Astrocyte (in vitro differentiated cells and primary cell): ENCODE measurements at regions not wholly inside any gene's neighbourhood (a gene's known extent, or its start where the extent isn't known, plus 50 kb on each side); places are given as distances from the start of the nearest gene placed in this dataset.
"Not testable (repeated sequence)": the region's sequence is repeated elsewhere in the genome, so short reads cannot be mapped to it uniquely, and the experiment has no call there.

ENCODE experiments used
- DNase-seq: peaks from one replicate; pipeline ENCODE4 v3.0.0-alpha.2; 2010; ENCODE audit warnings: low read depth
- FAIRE-seq: peaks from 2 replicates; lab custom pipeline; 2011; peaks lifted over from hg19 to GRCh38; lab: Jason Lieb, UNC
- H2AFZ ChIP-seq: 2 replicates; pipeline ENCODE4 v1.6.0; 2012; ENCODE audit warnings: low read depth, low read length, inconsistent platforms
- H3K27ac ChIP-seq: 2 replicates; pipeline ENCODE4 v1.5.1; 2011; ENCODE audit warnings: low read depth, low read length, inconsistent platforms
- H3K27me3 ChIP-seq: 2 replicates; pipeline ENCODE4 v1.6.0; 2011; ENCODE audit warnings: low read length, inconsistent platforms; ENCODE audit not compliant: insufficient read depth
- H3K36me3 ChIP-seq: 2 replicates; pipeline ENCODE4 v1.5.1; 2011; ENCODE audit warnings: low read length, inconsistent platforms; ENCODE audit not compliant: insufficient read depth
- H3K4me1 ChIP-seq: 2 replicates; pipeline ENCODE4 v1.5.1; 2011; ENCODE audit warnings: low read length, inconsistent platforms; ENCODE audit not compliant: insufficient read depth
- H3K4me2 ChIP-seq: 2 replicates; pipeline ENCODE4 v1.6.0; 2012; ENCODE audit warnings: low read length, inconsistent platforms
- H3K4me3 ChIP-seq: 2 replicates; pipeline ENCODE4 v1.5.1; 2011; ENCODE audit warnings: low read depth, mild to moderate bottlenecking, low read length, inconsistent platforms; ENCODE audit not compliant: insufficient read depth
- H3K79me2 ChIP-seq: 2 replicates; pipeline ENCODE4 v1.6.0; 2012; ENCODE audit warnings: mild to moderate bottlenecking, low read length, inconsistent platforms; ENCODE audit not compliant: insufficient read depth
- H3K9ac ChIP-seq: 2 replicates; pipeline ENCODE4 v1.6.0; 2012; ENCODE audit warnings: mild to moderate bottlenecking, low read length, inconsistent platforms
- H3K9me3 ChIP-seq: 2 replicates; pipeline ENCODE4 v1.5.1; 2012; ENCODE audit warnings: low read depth, mild to moderate bottlenecking, low read length, inconsistent platforms; ENCODE audit not compliant: insufficient read depth
- H4K20me1 ChIP-seq: 2 replicates; pipeline ENCODE4 v1.6.0; 2012; ENCODE audit warnings: low read length, inconsistent platforms; ENCODE audit not compliant: insufficient read depth
- H3K27ac Mint-ChIP-seq: one replicate; pipeline ENCODE4 v1.8.0; 2021; ENCODE audit warnings: mild to moderate bottlenecking, mixed read lengths; ENCODE audit not compliant: unreplicated experiment
- H3K27me3 Mint-ChIP-seq: one replicate; pipeline ENCODE4 v1.8.0; 2021; ENCODE audit warnings: low read depth, mixed read lengths; ENCODE audit not compliant: unreplicated experiment
- H3K36me3 Mint-ChIP-seq: one replicate; pipeline ENCODE4 v1.8.0; 2021; ENCODE audit warnings: low read depth, mixed read lengths; ENCODE audit not compliant: unreplicated experiment
- H3K4me1 Mint-ChIP-seq: one replicate; pipeline ENCODE4 v1.8.0; 2021; ENCODE audit warnings: low read depth, mixed read lengths; ENCODE audit not compliant: unreplicated experiment
- H3K4me3 Mint-ChIP-seq: one replicate; pipeline ENCODE4 v1.8.0; 2021; ENCODE audit warnings: mild to moderate bottlenecking, moderate library complexity, mixed read lengths; ENCODE audit not compliant: unreplicated experiment
- H3K9me3 Mint-ChIP-seq: one replicate; pipeline ENCODE4 v1.8.0; 2021; ENCODE audit warnings: mild to moderate bottlenecking, mixed read lengths; ENCODE audit not compliant: unreplicated experiment
- CTCF ChIP-seq: IDR thresholded peaks from 2 replicates; pipeline ENCODE4 v1.5.1; 2011; ENCODE audit warnings: low read depth, mild to moderate bottlenecking, inconsistent platforms, low read length, moderate library complexity; ENCODE audit not compliant: insufficient read depth
- EZH2 ChIP-seq: IDR thresholded peaks from 2 replicates; pipeline ENCODE4 v1.6.1; 2012; ENCODE audit warnings: mild to moderate bottlenecking, low read length, inconsistent platforms; ENCODE audit not compliant: insufficient read depth

DNA sequence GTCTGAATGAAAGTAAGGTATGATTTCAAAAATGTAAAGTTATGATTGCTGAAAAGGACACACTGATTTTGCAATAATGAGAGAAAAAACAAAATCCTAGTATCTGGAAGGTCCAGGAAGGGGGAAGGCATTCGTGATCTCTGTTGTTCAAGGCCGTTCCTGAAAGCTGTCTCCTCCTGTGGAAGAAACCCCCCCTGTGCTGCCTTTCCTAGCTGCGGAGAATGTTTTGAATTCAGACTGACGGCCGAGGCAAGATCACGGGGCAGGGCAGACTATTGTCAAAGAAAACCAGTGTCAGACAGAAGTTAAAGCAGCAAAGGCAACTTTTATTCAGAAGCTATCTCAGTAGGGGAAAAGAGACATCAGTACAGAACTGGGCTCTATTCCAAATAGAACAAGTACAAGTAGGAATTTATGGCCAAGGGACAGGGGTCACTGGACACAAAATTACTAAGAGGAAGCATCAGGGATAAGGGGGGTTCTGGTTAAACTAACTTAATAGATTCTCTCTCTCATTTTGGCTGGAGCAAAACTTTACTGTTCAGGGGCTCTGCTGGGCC, 61.9 kb upstream of the IGFBPL1 start:
- no peak for DNase-seq
- no peaks in the 10 kb centered on the region for H3K4me1 ChIP-seq
- no peak overlapping the region for H2AFZ ChIP-seq
- TF ChIP-seq CTCF = no peak
- TF ChIP-seq EZH2 = no peak
- H3K79me2 ChIP-seq = no peaks in the 10 kb centered on the region
- no peak overlapping the region for H3K4me3 ChIP-seq
- FAIRE-seq = no peak
- H3K27me3 ChIP-seq = peaks cover 4% of the 10 kb centered on the region
- H3K27ac ChIP-seq = no peak overlapping the region
- Mint-ChIP-seq H3K9me3 (no peaks in the 10 kb centered on the region), H3K27me3 (peaks cover 4% of the 10 kb centered on the region), H3K4me1 (peaks cover 7% of the 10 kb centered on the region), H3K27ac (no peak overlapping the region), H3K36me3 (peaks cover 3% of the 10 kb centered on the region), H3K4me3 (no peak overlapping the region)
- no peaks in the 10 kb centered on the region for H4K20me1 ChIP-seq
- no peak overlapping the region for H3K4me2 ChIP-seq
- no peak overlapping the region for H3K9ac ChIP-seq
- H3K9me3 ChIP-seq = no peaks in the 10 kb centered on the region
- no peaks in the 10 kb centered on the region for H3K36me3 ChIP-seq

DNA sequence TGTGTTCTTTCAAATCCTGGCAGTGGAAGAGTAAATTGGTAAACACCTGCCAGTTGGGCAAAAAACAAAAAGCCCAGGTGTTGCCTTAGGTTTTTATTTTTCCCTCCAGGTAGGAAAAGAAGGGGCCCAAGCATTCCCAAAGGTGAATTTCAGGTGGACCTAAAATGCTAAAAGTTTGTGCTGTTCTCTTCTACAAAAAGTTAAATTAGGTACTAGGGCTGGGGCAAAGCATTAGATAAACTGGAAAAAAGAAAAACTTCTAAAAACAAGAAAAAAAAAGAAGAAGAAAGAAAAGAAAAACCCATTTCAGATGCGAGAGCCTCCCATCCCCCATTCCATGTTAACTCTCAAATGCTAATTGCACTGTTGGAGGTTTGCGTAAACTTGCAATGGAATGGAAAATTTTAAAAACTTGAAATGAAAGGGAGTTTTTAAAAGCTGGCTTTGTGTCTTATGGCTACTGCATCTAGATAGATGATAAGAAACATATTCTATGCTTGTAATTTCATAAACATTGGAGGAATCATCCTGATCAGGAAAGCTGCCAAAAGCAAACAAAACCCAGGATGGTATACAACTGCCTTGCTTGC, 59.9 kb upstream of the IGFBPL1 start:
- not testable (repeated sequence) for H3K9ac ChIP-seq, H3K79me2 ChIP-seq, H3K4me1 ChIP-seq, H3K27me3 ChIP-seq, H3K27ac Mint-ChIP-seq, FAIRE-seq, H3K27ac ChIP-seq, H3K9me3 Mint-ChIP-seq, DNase-seq, H3K27me3 Mint-ChIP-seq, H3K36me3 Mint-ChIP-seq, H3K36me3 ChIP-seq, H3K4me2 ChIP-seq, H3K4me3 Mint-ChIP-seq, H2AFZ ChIP-seq, H4K20me1 ChIP-seq, H3K4me3 ChIP-seq, H3K9me3 ChIP-seq, H3K4me1 Mint-ChIP-seq

DNA sequence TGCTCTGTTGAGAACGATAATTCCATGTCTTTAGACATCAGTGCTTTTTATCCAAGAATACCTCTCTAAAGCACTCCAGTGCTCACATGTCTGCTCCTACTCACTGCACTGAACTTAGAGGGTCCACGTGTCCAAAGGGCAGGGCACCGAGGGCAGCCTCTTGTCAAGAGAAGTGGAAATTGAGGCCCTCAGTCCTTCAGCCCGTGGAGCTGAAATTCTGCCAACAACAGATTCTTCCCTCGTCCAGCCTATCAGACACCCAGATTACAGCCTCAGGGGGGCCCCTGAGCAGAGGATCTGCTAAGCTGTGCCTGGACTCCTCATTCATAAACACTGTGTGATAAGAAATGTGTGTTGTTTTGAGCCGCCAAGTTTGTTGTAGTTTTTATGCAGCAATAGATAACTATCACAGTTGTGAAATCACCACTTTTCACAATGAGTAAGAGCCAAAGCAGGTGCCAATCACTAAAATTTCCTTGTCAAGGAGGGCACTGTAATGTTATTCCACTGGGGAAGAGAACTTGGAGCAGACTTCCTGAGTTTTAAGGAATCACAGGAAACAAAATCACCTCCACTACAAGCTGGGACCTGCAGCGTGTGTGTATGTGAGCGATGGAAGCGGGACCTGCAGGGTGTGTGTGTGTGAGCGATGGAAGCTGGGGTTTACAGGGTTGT, 58.8 kb upstream of the IGFBPL1 start:
- no peak for FAIRE-seq
- H3K4me2 ChIP-seq = no peak overlapping the region

More for the DNA sequence above, 58.8 kb upstream of the IGFBPL1 start:
- Histone ChIP-seq H3K79me2 (no peaks in the 10 kb centered on the region), H3K4me1 (no peaks in the 10 kb centered on the region), H3K4me3 (no peak overlapping the region), H3K9ac (no peak overlapping the region), H3K36me3 (no peaks in the 10 kb centered on the region), H3K27me3 (peaks cover 4% of the 10 kb centered on the region), H3K27ac (no peak overlapping the region), H3K9me3 (no peaks in the 10 kb centered on the region), H2AFZ (no peak overlapping the region), H4K20me1 (no peaks in the 10 kb centered on the region)
- no peak for DNase-seq
- TF ChIP-seq EZH2 (no peak), CTCF (no peak)
- Mint-ChIP-seq H3K27me3 (peaks cover 4% of the 10 kb centered on the region), H3K27ac (no peak overlapping the region), H3K4me1 (peaks cover 7% of the 10 kb centered on the region), H3K36me3 (peaks cover 3% of the 10 kb centered on the region), H3K4me3 (no peak overlapping the region), H3K9me3 (peaks cover 7% of the 10 kb centered on the region)
